GM12875 (cell line): ENCODE measurements at regions not wholly inside any gene's neighbourhood (a gene's known extent, or its start where the extent isn't known, plus 50 kb on each side); places are given as distances from the start of the nearest gene placed in this dataset.
"Not testable (repeated sequence)": the region's sequence is repeated elsewhere in the genome, so short reads cannot be mapped to it uniquely, and the experiment has no call there.

Source experiments
- H3K4me3 ChIP-seq: one replicate; pipeline ENCODE4 v1.5.1; 2011; ENCODE audit warnings: low read depth, low read length, control low read depth
- CTCF ChIP-seq: IDR thresholded peaks from 2 replicates; pipeline ENCODE4 v1.5.1; 2011; ENCODE audit warnings: low read depth, mild to moderate bottlenecking, control low read depth, inconsistent platforms, low read length, moderate library complexity, borderline replicate concordance; ENCODE audit not compliant: insufficient read depth

DNA sequence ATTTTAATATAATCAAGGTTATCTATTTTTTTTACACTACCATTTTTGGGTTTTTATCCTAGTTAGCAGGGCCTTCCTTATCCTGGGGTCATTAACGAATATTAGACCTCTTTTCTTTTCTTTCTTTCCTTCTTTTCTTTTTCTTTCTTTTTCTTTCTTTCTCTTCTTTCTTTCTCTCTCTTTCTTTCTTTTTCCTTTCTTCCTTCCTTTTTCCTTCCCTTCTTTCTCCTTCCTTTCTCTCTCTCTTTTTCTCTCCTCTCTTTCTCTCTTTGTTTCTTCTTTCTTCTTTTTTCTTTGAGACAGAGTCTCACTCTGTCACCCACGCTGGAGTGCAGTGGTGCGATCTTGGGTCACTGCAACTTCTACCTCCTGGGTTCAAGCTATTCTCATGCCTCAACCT is 120.4 kb upstream of the PDE7B start:
- no peak for TF ChIP-seq CTCF

DNA sequence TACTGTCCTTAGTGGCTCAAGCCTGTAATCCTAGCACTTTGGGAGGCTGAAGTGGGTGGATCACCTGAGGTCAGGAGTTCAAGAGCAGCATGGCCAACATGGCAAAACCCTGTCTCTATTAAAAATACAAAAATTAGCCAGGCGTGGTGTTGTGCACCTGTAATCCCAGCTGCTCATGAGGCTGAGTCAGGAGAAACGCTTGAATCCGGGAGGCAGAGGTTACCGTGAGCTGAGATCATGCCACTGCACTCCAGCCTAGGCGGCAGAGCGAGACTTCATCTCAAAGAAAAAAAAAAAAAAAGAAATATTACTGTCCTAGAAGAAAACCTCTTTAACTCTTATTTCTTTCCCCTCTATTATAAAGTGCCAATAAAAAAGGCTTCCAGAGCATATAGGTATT is 115.2 kb upstream of the PDE7B start:
- not testable (repeated sequence) for H3K4me3 ChIP-seq

More for the DNA sequence above, 120.4 kb upstream of the PDE7B start:
- no peak overlapping the region for H3K4me3 ChIP-seq

- no peak overlapping the region for H3K4me3 ChIP-seq
- no peak for TF ChIP-seq CTCF
Measured at GRCh38 chr6:135738636-135739035, 112.9 kb upstream of the PDE7B start.

GRCh38 chr6:135739288-135739687 is 112.2 kb upstream of the PDE7B start:
- no peak for TF ChIP-seq CTCF
- no peak overlapping the region for H3K4me3 ChIP-seq

DNA sequence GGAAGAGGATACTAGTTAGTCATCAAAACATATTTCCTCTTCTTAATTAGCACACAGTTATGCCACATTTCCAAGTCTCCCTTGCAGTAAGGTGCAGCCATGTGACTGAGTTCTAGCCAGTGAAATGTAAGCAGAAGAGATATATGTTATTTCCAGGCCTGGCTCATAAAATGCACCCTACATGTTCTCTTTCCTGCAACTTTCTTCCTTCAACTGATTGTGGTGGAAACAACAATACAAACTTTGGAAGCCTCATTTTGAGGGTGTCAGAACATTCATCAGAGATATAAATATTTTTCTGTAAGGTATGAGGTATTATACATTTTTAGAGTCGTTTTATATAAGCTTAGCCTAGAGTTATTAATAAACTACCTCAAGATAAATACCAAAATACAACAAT is 110.9 kb upstream of the PDE7B start:
- H3K4me3 ChIP-seq, result no peak overlapping the region
- no peak for TF ChIP-seq CTCF

DNA sequence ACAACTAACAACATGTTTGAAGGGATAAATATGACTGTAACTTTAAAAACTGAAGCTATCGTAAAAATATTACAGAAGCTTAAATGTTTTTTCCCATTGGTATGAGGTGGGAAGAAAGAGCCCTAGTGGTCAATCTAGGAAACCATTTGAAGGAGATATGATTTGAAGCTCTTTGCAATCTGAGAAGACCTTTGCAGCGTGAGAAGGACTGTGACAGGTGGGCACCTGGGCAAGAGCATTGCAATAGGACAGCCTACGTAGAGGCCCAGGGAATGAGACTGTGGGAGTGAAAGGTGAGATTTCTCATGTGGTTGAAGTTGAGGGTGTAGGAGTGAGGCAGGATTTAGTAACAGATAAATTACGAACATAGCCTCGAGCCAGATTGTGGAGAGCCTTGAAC is 108.0 kb upstream of the PDE7B start:
- H3K4me3 ChIP-seq, result no peak overlapping the region
- no peak for TF ChIP-seq CTCF

GRCh38 chr6:135748189-135748588 is 103.3 kb upstream of the PDE7B start:
- H3K4me3 ChIP-seq, result no peak overlapping the region
- no peak for TF ChIP-seq CTCF

GRCh38 chr6:135750081-135750480 is 101.4 kb upstream of the PDE7B start:
- no peak for TF ChIP-seq CTCF
- no peak overlapping the region for H3K4me3 ChIP-seq
